ENCODE measurements at regions not wholly inside any gene's neighbourhood (a gene's known extent, or its start where the extent isn't known, plus 50 kb on each side); places are given as distances from the start of the nearest gene placed in this dataset.

- TF ChIP-seq RFX5 (IDR thresholded peaks at IDR 0.05; ENCODE audit: low read depth, low read length): no peak
These were observed 721.2 kb downstream of the ETS1 start (continued) for GRCh38 chr11:127866109-127866508.

- H3K36me3 ChIP-seq (ENCODE audit: control insufficient read depth in 2 of 2, insufficient read depth in 2 of 2, low read length in 1 of 2): no peaks in the 10 kb centered on the region
- SMC1A ChIA-PET (ENCODE audit: uncharacterized antibody, unreplicated experiment): no interaction called here
- H3K4me1 ChIP-seq (ENCODE audit: control insufficient read depth, insufficient read depth, low read length): no peaks in the 10 kb centered on the region
- POLR2A ChIA-PET: no interaction called here
- intact Hi-C loops (cut with micrococcal nuclease; ENCODE audit: unreplicated experiment): no loop called here
- no peaks in the 10 kb centered on the region for H3K9me3 ChIP-seq (replicated peaks; ENCODE audit: control insufficient read depth, insufficient read depth, low read length)
- DNase-seq (ENCODE audit: low read depth, low spot score) (no peak), ATAC-seq (no peak), FAIRE-seq (no peak)
- H3K27me3 ChIP-seq (replicated peaks in 1 of 2; ENCODE audit: control insufficient read depth in 2 of 2, insufficient read depth in 2 of 2, low read length in 1 of 2): no peaks in the 10 kb centered on the region
- no peak overlapping the region for H3K9ac ChIP-seq (ENCODE audit: control insufficient read depth, insufficient read depth, low read length)
- H4K20me1 ChIP-seq (ENCODE audit: control insufficient read depth, insufficient read depth): no peaks in the 10 kb centered on the region
- BruUV-seq (replicated peaks): no TSS peak
- WGBS (ENCODE audit: insufficient coverage, insufficient replicate concordance, low lambda C conversion rate, missing lambda C conversion rate): 71% methylated on average over 2 of the region's 2 CpGs
- RAD21 ChIA-PET (ENCODE audit: unreplicated experiment): no interaction called here
- no peak overlapping the region for H3K27ac ChIP-seq (ENCODE audit: control insufficient read depth, insufficient read depth)
- H3K4me3 ChIP-seq: no peak overlapping the region
- TF ChIP-seq CHD1 (IDR thresholded peaks at IDR 0.05; ENCODE audit: low read depth, low read length) (no peak), SP1 (IDR thresholded peaks at IDR 0.05; ENCODE audit: low read depth, low read length) (no peak), KDM1A (IDR thresholded peaks at IDR 0.05; ENCODE audit: borderline replicate concordance) (no peak), BMI1 (IDR thresholded peaks at IDR 0.05; ENCODE audit: borderline replicate concordance) (no peak), ATF2 (IDR thresholded peaks at IDR 0.05; ENCODE audit: low read length) (no peak), MLLT1 (IDR thresholded peaks at IDR 0.05) (no peak), TBL1XR1 (IDR thresholded peaks at IDR 0.05; ENCODE audit: low read depth, low read length) (no peak), ATF7 (IDR thresholded peaks at IDR 0.05; ENCODE audit: low read depth) (no peak), ZNF24 (IDR thresholded peaks at IDR 0.05) (no peak), EZH2 (IDR thresholded peaks at IDR 0.05; ENCODE audit: borderline replicate concordance, control insufficient read depth, low read depth, low read length) (no peak)
- H3K79me2 ChIP-seq (ENCODE audit: control insufficient read depth, insufficient read depth, low read length): no peaks in the 10 kb centered on the region
- CTCF ChIA-PET: no interaction called here
- in situ Hi-C loops (cut with MboI): no loop called here
- H3K4me2 ChIP-seq (ENCODE audit: control insufficient read depth, insufficient read depth): no peak overlapping the region
- H2AFZ ChIP-seq (ENCODE audit: control insufficient read depth, low read depth, low read length): no peak overlapping the region
These were observed 722.5 kb downstream of the ETS1 start for GRCh38 chr11:127864861-127865260.

Data from GM12878 (cell line).